Urinary bladder (tissue), 3 donors: ENCODE measurements at regions not wholly inside any gene's neighbourhood (a gene's known extent, or its start where the extent isn't known, plus 50 kb on each side); places are given as distances from the start of the nearest gene placed in this dataset.

Source experiments
- DNase-seq: peaks from one replicate; pipeline ENCODE4 v3.0.0-alpha.2; 2015; ENCODE audit errors: extremely low spot score
- H3K27ac ChIP-seq: one replicate; pipeline ENCODE4 v1.5.1; 2013; ENCODE audit warnings: low read depth, mild to moderate bottlenecking, moderate library complexity
- H3K36me3 ChIP-seq: one replicate; pipeline ENCODE4 v1.6.1; 2013; ENCODE audit warnings: mild to moderate bottlenecking, moderate library complexity; ENCODE audit not compliant: insufficient read depth
- H3K4me1 ChIP-seq: one replicate; pipeline ENCODE4 v1.6.1; 2013; ENCODE audit warnings: mild to moderate bottlenecking, moderate library complexity; ENCODE audit not compliant: insufficient read depth
- H3K4me3 ChIP-seq: one replicate; pipeline ENCODE4 v1.5.1; 2013; ENCODE audit warnings: low read depth, low read length
- WGBS: extraction: QIAGEN DNeasy Blood & Tissue Kit; methylation state at CpG from one replicate; pipeline ENCODE4 v1.1.7; 2013; 5-methylcytosine and 5-hydroxymethylcytosine counted together
- donor health status: healthy with polysubstance abuse.
- donor health status: healthy.

DNA sequence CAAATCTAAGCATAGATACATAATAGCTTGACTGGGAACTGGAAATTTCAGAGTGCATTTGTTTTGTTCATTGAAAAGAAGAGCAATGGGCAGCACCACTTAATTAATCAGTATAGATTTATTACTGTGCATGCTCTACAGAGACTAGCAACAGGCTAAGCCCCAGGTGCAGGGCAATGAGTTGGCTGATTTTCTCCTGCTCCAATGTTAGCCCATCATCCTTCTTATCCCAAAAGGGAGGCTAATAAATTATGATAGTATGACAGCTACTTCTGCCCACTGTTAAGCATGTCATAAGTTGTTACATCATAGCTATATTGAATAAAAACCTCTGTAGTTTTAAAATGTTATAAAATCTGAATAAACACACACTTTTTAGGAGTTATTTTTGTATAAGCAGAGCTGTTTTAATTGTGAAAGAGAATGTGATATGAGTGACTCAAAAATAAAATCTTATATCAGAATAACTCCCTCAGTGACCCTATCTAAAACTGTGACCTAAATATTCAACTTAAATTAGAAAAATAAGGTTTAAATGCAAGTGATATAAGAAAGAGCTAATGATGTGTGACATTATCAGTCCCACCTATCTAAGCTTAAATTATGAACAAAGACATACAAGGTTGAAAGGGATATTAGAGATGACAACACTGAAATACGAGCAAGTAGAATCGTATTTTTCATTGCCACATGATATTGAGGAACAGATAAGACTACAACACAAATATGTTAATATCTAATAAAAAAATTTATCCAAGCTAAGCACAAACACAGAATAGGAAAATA lies 967.3 kb upstream of the ADGRB3 start:
- Histone ChIP-seq H3K4me1 (no peaks in the 10 kb centered on the region), H3K27ac (no peak overlapping the region), H3K4me3 (no peak overlapping the region), H3K36me3 (no peaks in the 10 kb centered on the region)
- WGBS = 73% methylated on average over 2 of the region's 2 CpGs
- no peak for DNase-seq

DNA sequence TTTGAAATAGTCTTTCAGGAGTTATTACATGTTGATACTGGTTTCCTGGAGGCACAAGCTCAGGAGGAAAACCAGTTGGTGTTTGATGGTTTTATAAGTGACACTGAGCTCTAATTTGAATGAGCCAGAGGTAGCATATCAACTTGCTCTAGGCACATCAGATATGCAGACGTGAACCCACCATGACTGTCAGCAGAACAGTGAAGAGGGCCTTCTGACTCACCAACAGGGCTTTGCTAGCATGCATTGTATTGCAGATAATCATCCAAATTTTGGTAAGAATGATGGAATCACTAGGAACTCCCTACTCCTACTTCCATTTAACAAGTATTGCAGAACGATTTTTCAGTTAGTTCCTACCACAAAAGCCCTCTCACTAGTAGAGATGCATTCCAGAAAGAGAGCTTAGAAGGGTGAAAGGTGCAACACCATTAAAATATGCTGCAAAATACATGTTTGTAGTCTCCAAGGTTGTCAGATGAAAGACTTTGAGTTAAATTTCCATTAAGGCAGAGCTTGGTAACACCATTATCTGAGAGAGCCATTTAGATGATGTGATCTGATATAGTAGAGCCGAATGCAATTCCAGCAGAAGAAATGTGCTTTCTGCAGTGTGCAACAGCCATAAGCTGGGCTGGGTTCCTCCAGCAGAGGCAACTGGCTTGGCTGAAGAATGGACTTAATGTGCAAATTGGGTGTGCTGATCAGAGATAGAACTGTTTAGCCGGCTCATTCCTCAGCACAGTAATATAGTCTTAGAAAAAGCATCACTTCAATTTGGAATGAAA lies 968.7 kb upstream of the ADGRB3 start:
- Histone ChIP-seq H3K36me3 (no peaks in the 10 kb centered on the region), H3K27ac (no peak overlapping the region), H3K4me3 (no peak overlapping the region), H3K4me1 (no peaks in the 10 kb centered on the region)
- no peak for DNase-seq
- WGBS = 67% methylated on average over 4 of the region's 4 CpGs

DNA sequence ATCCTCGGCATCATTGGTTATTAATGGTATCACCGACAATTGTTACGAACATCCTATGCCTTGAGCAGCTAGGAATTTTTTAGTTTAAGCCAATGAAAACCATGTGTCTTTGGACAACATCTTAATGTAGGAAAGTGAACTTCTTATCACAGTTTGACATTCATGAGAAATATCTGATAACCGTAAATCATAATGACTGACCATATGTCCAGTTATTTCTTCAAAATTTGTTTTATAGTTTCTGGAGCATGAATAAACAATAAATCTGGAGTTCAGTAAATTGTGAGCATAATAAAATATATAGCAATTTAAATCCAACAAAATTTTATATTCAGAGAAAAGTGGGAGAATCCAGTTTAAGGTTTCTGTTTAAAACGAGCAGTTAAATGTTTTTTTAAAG lies 970.1 kb upstream of the ADGRB3 start:
- Histone ChIP-seq H3K27ac (no peak overlapping the region), H3K4me1 (no peaks in the 10 kb centered on the region), H3K36me3 (no peaks in the 10 kb centered on the region), H3K4me3 (no peak overlapping the region)
- 68% methylated on average over 5 of the region's 5 CpGs for WGBS
- DNase-seq = no peak

DNA sequence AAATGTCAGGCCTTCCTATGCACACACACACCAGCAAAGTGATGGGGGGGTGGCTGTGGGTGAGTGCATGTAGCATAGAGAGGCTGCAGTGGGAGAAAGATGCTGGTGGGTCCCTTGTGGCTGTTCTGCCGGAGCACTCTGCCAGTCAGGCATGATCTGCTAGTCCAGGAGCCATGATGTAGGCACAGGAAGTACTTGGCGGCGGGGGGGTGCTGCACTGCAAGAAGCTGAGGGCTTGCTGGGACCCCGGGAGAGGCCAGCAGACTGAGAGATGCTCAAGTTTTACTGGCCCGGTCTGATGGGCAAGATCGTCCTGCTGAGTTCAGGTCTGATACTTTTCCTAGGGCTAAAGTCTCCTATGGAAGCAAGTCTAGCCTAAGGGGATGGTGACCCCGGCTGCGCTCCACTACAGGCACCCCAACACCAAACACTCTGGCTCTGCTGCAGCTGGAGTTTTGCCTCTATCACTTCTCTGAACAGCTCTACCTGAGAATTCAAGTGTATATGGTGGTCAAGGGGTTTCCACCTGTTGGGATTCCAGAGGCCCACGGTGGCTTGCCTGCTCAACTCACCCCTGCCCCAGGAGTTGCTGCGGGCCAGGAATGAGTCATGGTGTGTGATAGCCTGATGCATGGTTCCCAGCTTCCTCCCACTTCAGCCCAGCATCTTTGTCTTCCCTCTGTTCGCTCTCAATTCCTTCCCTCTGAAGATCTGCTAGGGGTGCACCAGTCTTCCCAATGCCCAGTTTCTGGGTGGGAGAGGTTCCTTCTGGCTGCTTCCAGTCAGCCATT lies 971.8 kb upstream of the ADGRB3 start:
- no peak for DNase-seq
- H3K4me3 ChIP-seq = no peak overlapping the region
- WGBS = 91% methylated on average over 11 of the region's 11 CpGs
- no peaks in the 10 kb centered on the region for H3K4me1 ChIP-seq
- no peak overlapping the region for H3K27ac ChIP-seq
- H3K36me3 ChIP-seq = no peaks in the 10 kb centered on the region

DNA sequence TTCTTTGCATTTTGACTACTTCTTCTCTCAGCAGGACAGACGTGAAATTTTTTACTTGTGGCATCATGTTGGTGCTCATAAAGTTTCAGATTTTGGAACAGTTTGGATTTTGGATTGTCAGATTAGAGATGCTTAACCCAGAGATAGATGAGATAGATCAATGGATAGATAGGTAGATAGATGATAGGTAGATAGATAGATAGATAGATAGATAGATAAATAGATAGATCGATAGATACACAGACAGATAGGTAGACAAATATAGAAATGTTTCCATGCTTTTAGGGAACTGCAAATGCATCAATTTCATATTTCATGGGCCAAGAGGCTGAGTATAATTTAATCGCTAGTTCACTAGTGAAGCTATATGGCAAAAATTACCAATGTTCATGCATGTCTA lies 981.5 kb upstream of the ADGRB3 start:
- H3K36me3 ChIP-seq = no peaks in the 10 kb centered on the region
- 93% methylated on average over 3 of the region's 3 CpGs for WGBS
- no peak for DNase-seq
- no peaks in the 10 kb centered on the region for H3K4me1 ChIP-seq
- H3K27ac ChIP-seq = no peak overlapping the region
- H3K4me3 ChIP-seq = no peak overlapping the region

DNA sequence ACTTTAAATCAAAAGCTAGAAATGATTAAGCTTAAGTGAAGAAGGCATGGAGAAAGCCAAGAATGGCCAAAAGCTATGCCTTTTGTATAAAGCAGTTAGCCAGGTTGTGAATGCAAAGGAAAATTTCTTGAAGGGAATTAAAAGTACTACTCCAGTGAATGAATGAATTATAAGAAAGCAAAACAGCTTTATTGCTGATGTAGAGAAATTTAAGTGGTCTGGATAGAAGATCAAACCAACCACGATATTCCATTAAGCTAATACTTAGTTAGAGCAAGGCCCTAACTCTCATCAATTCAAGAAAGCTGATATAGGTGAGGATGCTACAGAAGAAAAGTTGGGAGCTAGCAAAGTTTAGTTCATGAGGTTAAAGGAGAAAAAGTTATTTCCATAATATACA lies 988.5 kb upstream of the ADGRB3 start:
- no peaks in the 10 kb centered on the region for H3K36me3 ChIP-seq
- 97% methylated on average over 1 of the region's 1 CpG for WGBS
- no peak for DNase-seq
- no peaks in the 10 kb centered on the region for H3K4me1 ChIP-seq
- no peak overlapping the region for H3K4me3 ChIP-seq
- H3K27ac ChIP-seq = no peak overlapping the region

DNA sequence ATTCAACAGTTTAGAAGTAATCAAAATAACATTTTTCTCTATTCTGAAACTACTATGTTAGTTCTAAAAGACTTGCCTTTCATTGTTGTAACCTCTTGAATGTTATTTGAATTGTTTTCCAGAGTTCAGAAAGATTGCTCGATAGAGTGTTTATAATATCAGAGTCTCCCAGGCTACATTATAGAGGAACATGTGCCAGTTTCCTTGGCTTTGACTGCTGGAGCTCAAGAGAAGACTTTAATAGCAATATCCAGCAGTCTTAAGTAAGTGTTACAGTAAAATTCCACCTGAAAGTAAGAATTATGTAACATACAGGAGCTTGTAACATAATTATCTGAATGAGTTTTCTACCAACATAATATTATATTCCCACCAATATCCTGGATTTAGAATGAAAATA lies 991.8 kb upstream of the ADGRB3 start:
- WGBS = 27% methylated on average over 1 of the region's 1 CpG
- no peaks in the 10 kb centered on the region for H3K4me1 ChIP-seq
- H3K4me3 ChIP-seq = no peak overlapping the region
- DNase-seq = no peak
- no peak overlapping the region for H3K27ac ChIP-seq
- no peaks in the 10 kb centered on the region for H3K36me3 ChIP-seq

DNA sequence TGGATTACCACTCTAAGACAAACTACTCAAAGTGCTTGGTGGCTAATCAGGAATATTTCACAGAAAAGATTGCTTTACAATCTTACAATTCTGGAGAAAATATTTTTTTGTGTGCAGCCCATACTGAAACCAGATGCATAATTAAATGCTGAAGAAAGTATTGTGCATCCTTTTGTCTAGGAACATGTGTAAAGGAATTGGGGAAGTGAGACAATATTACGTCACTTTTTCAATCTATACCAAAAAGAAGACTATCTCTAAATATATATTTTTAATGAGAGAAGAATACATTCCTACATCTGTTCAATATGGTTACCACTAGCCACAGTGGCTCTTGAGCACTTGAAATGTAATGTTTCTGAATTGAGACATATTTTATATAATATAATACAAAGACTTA lies 992.5 kb upstream of the ADGRB3 start:
- H3K4me3 ChIP-seq = no peak overlapping the region
- H3K36me3 ChIP-seq = no peaks in the 10 kb centered on the region
- DNase-seq = no peak
- 96% methylated on average over 1 of the region's 1 CpG for WGBS
- no peak overlapping the region for H3K27ac ChIP-seq
- no peaks in the 10 kb centered on the region for H3K4me1 ChIP-seq

DNA sequence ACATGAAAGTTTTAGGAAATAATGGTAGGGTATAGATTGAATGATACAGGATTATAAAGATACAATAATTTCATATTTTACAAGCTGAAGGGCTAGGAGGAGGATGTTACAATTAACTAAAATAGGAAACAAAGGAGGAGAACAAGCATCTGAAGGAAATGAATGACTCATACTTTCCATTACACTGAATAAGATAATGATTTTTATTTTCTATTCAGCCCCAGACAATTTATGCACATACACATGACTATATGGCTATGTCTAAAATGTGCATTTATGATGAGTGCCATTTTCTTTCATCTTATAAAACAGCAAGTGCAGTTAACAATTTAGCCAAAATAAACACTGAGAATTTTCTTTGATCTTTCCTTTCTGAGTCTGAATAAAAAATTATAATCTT lies 994.6 kb upstream of the ADGRB3 start:
- no peak for DNase-seq
- no peaks in the 10 kb centered on the region for H3K36me3 ChIP-seq

DNA sequence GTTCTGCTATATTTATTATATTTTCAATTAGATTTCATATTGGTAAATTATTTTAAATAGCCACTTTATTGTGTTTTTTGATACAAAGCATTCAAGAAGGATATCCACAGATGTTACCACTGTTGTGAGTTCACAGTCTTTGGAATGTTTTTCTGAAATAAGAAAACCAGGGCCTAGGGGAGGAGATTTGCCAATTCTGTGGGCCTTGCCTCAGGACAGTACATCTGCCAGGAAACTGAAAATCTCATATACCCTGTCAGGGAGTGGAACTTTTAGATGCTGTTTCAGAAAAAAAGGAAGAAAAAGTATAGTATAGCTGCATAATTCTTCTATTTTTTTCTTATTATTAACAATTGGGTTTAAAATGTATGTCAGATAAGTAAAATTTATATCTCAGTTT lies 995.9 kb upstream of the ADGRB3 start:
- H3K36me3 ChIP-seq = no peaks in the 10 kb centered on the region
- DNase-seq = no peak
- H3K27ac ChIP-seq = no peak overlapping the region
- no peak overlapping the region for H3K4me3 ChIP-seq
- no peaks in the 10 kb centered on the region for H3K4me1 ChIP-seq

More for the DNA sequence above, 994.6 kb upstream of the ADGRB3 start:
- Histone ChIP-seq H3K4me3 (no peak overlapping the region), H3K4me1 (no peaks in the 10 kb centered on the region), H3K27ac (no peak overlapping the region)

DNA sequence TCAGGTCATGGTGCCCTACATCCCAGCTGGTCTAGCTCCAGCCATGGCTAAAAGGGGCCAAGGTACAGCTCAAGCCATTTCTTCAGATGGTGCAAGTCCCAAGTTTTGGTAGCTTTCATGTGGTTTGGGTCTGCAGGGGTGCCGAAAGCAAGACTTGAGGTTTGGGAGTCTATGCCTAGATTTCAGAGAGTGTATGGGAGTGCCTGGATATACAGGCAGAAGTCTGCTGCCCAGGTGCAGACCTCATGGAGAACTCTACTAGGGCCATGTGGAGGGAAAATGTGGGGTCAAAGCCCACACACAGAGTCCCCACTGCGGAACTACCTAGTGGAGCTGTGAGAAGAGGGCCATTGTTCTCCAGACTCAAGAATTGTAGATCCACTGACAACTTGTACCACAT lies 1000.9 kb upstream of the ADGRB3 start:
- no peak for DNase-seq
- H3K27ac ChIP-seq = no peak overlapping the region
- WGBS = 99% methylated on average over 2 of the region's 2 CpGs
- no peaks in the 10 kb centered on the region for H3K4me1 ChIP-seq
- H3K36me3 ChIP-seq = no peaks in the 10 kb centered on the region
- no peak overlapping the region for H3K4me3 ChIP-seq

DNA sequence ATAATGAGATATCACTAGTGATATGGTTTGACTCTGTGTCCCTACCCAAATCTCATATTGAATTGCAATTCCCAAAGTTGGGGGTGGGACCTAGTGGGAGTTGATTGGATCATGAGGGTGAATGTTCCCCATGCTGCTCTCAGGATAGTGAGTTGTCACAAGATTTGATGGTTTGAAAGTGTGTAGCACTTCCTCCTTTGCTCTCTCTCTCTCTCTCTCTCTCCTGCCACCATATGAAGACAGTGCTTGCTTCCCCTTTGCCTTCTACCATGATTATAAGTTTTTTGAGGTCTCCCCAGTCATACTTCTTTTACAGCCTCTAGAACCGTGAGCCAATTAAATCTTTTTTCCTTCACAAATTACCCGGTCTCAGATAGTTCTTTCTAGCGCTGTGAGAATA lies 1002.0 kb upstream of the ADGRB3 start:
- H3K4me3 ChIP-seq = no peak overlapping the region
- no peaks in the 10 kb centered on the region for H3K36me3 ChIP-seq
- no peak overlapping the region for H3K27ac ChIP-seq
- no peak for DNase-seq
- WGBS = 93% methylated on average over 3 of the region's 3 CpGs
- H3K4me1 ChIP-seq = no peaks in the 10 kb centered on the region

DNA sequence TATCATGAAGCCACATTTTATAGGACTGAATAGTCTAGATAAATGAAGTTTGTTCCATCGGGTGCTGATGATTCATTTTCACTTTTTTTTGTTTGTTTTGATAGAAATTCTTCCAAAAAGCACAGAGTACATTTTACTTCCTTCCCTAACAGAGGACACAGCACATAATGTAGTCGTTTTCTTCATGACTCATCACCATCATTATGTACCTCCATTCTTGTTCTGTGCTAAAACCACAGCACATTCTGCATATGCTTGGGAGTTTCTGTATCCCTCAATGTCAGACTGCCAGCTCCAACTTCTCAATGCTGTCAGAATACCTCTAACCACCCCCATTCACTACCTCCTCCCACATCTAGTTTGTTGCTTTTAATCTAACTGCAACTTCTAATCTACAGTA lies 1004.9 kb upstream of the ADGRB3 start:
- Histone ChIP-seq H3K36me3 (no peaks in the 10 kb centered on the region), H3K4me3 (no peak overlapping the region), H3K27ac (no peak overlapping the region), H3K4me1 (no peaks in the 10 kb centered on the region)
- DNase-seq = peak; percentile 29
- WGBS = 21% methylated on average over 2 of the region's 2 CpGs

DNA sequence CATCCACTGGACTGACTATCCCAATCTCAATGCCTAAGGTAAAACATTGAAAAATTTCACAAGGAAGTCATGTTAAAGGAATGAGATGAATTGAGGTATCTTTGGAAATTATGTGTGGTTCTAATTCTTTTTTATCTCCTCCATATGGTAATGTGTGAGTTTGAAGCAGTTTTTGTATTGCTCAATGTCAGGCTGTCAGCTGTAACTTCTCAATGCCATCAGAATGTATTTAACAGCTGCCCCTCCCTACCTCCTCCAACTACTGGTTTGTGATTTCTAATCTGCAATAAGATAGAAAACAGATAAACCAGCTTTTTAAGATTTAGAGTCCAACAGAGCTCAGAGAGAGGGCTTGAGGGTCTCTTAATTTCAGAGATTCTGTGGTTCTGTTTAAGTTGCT lies 1005.8 kb upstream of the ADGRB3 start:
- DNase-seq = no peak
- Histone ChIP-seq H3K36me3 (no peaks in the 10 kb centered on the region), H3K4me3 (no peak overlapping the region), H3K27ac (no peak overlapping the region), H3K4me1 (no peaks in the 10 kb centered on the region)
